Amygdala (tissue), 56 donors: ENCODE measurements at regions not wholly inside any gene's neighbourhood (a gene's known extent, or its start where the extent isn't known, plus 50 kb on each side); places are given as distances from the start of the nearest gene placed in this dataset.

ENCODE experiments used
- DNase-seq, 56 donors: peaks; one replicate each; lab custom pipeline; 2025; lab: John Stamatoyannopoulos, UW

GRCh38 chr1:112341986-112342385 lies 54.0 kb upstream of the CTTNBP2NL start:
- DNase-seq: no peak

GRCh38 chr1:112342558-112342957 lies 53.5 kb upstream of the CTTNBP2NL start:
- DNase-seq: no peak

DNA sequence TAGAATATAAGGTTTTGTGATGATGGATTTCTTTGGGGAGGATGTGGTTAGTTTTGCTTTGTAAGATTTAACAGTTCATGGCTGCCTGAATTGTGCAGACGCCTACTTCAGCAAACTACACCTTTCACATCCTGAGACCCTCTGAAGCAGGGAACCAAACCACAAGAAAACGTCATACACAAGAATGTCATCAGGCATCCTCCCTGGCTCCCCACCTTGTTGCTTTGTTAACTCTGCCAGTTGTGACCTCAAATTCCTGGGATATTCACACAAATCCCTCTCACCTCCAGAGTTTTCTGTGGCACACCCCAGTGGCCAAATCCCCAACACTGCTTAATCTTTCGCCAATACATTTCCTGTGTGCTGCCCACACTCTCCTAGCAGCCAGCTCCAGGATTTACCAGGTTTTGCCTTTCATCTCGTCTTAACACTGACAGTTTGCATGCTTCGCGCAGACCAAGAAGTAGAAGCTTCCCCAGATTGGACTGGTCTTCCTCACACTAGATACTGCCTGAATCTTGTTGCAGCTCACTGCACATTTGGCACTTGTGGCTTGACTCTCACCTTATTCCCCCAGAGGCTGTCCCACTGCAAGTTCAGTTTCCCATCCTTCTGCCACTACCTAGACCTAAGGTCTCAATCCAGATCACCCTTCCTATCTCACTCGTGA lies 51.1 kb upstream of the CTTNBP2NL start:
- DNase-seq: no peak
